Adrenal gland (tissue), 5 donors: ENCODE measurements at regions not wholly inside any gene's neighbourhood (a gene's known extent, or its start where the extent isn't known, plus 50 kb on each side); places are given as distances from the start of the nearest gene placed in this dataset.

Experiments used
- POLR2A ChIP-seq, 2 donors: fragments of 450-650 bp; IDR thresholded peaks; one replicate each; pipeline ENCODE4 v1.6.1; 2017; ENCODE audit warnings: antibody characterized with exemption in 2 of 2, mild to moderate bottlenecking in 2 of 2, moderate library complexity in 1 of 2
- TF ChIP-seq, protein P1 (sequence below), 6 experiments: fragments of 450-650 bp in 4 of 6; fragments of 200-600 bp in 2 of 6; sonication (generic) in 1 of 6; IDR thresholded peaks; 1 replicate in 5 of 6; 2 replicates in 1 of 6; pipeline versions ENCODE4 v1.5.1 to v1.8.0; 2016 to 2021; ENCODE audit warnings: antibody characterized with exemption in 6 of 6, mild to moderate bottlenecking in 2 of 6, moderate library complexity in 1 of 6
- donor health status: DM: no; HTN: no; CAD: no.

DNA sequence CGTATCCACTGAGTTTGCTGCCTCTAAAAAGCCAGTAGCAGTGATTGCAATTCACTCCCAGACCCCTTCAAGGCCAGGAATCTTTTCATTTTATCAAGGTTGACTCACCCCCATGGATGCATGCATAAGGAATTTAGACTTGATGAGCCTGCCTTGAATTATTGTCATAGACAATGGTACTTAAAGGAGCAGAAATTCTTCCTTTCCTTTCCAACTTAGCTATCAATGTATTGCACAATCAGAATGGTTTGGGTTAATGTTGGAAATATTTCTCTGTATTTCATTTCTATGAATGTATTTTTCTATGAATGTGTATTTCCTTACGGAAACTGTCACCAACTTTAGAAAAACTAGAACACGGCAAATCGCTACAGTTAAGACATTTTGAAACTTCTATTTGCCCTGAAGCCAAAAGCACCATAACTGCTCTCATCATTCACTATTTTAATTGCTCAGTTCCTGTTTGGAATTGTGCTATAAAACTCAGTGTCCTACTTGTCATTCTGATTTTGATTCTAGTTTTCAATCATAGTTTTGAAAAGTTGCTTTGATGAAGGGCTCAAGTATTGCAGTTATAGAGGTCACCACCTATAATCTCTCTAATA, 355.7 kb upstream of the AKR1E2 start:
- TF ChIP-seq, protein P1, sequence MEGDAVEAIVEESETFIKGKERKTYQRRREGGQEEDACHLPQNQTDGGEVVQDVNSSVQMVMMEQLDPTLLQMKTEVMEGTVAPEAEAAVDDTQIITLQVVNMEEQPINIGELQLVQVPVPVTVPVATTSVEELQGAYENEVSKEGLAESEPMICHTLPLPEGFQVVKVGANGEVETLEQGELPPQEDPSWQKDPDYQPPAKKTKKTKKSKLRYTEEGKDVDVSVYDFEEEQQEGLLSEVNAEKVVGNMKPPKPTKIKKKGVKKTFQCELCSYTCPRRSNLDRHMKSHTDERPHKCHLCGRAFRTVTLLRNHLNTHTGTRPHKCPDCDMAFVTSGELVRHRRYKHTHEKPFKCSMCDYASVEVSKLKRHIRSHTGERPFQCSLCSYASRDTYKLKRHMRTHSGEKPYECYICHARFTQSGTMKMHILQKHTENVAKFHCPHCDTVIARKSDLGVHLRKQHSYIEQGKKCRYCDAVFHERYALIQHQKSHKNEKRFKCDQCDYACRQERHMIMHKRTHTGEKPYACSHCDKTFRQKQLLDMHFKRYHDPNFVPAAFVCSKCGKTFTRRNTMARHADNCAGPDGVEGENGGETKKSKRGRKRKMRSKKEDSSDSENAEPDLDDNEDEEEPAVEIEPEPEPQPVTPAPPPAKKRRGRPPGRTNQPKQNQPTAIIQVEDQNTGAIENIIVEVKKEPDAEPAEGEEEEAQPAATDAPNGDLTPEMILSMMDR (IDR thresholded peaks at IDR 0.05): no peak
- TF ChIP-seq POLR2A (IDR thresholded peaks at IDR 0.05): no peak
